ENCODE measurements at regions not wholly inside any gene's neighbourhood (a gene's known extent, or its start where the extent isn't known, plus 50 kb on each side); places are given as distances from the start of the nearest gene placed in this dataset.

DNA sequence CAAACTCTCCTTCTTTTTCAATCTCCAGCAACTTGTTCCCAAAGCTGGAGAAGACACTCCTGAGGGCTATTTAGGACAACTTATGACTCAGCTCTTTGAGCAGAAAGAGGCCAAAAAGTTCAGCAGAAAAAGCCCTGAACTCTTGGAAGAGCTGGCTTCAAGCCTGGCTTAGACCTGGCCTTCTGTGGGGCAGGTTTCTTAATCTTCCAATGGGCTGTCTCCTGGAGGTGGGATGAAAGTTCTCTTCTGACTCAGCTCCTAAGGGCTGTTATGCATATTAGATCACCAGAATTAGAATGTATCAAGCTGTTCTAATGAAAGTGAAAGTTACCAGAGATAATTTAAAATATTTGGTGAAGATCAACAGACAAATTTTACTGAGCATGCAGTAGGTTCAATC, 129.4 kb downstream of the RAD51AP2 start:
- H3K27me3 ChIP-seq (ENCODE audit: control insufficient read depth, insufficient read depth, low read length) = no peaks in the 10 kb centered on the region
- H3K36me3 ChIP-seq (ENCODE audit: control insufficient read depth, insufficient read depth, low read length) = no peaks in the 10 kb centered on the region
- no peak for TF ChIP-seq CTCF (IDR thresholded peaks at IDR 0.05; ENCODE audit: insufficient read depth, low read depth, low read length)
- H3K4me3 ChIP-seq (ENCODE audit: low read depth, low read length) = no peak overlapping the region
- ChIA-PET POLR2A (no interaction called here), CTCF (no interaction called here)
- no peak for DNase-seq (ENCODE audit: low read depth)

GRCh38 chr2:17387591-17387990, 130.6 kb downstream of the RAD51AP2 start:
- CTCF ChIA-PET = no interaction called here
- H3K4me3 ChIP-seq (ENCODE audit: low read depth, low read length) = no peak overlapping the region
- POLR2A ChIA-PET = no interaction called here
- H3K27me3 ChIP-seq (ENCODE audit: control insufficient read depth, insufficient read depth, low read length) = no peaks in the 10 kb centered on the region
- H3K36me3 ChIP-seq (ENCODE audit: control insufficient read depth, insufficient read depth, low read length) = no peaks in the 10 kb centered on the region
- no peak for TF ChIP-seq CTCF (IDR thresholded peaks at IDR 0.05; ENCODE audit: insufficient read depth, low read depth, low read length)
- DNase-seq (ENCODE audit: low read depth) = no peak

DNA sequence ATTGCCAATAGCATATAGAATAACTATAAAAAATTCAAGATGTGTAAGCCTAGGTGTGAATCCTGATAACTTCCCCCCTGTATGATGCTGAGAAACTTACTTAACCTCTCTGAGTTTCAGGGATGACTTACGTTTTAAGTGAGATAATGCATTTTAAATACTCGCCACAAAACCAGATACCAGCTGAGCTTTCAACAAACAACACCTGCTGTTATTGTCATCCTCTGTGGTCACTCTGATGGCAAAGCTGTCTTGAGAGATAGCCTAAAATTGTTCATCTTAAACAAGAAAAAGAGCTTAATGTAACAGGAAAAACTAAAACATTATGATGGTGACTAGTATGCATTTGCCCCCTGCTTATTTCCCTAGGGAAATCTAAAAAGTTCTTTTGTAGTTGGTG, 131.5 kb downstream of the RAD51AP2 start:
- ChIA-PET CTCF (no interaction called here), POLR2A (no interaction called here)
- DNase-seq (ENCODE audit: low read depth) = no peak

DNA sequence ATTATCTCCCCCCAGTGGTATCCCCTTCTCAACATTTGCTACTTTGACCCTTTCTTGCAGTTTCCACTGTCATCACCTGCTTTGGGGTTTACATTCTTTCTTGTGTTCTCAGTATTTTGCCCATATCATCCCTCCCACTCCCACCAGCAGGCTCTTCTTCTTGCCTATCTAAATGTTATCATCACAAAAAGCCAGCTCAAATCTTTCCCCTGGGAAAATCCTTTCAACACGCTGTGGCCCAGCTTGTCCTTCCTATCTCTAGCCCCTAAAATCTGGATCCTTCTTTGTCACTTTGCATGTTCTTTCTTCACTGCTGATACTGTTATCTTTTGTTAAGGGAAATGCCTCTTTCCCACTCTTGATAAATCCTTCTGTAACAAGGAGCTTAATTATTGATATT, 138.2 kb downstream of the RAD51AP2 start:
- CTCF ChIA-PET = interaction anchor here (0.5 kb wide), 1 partner anchor 262 kb away, joined by 3 read pairs; no protein-coding TSS in a partner anchor
- DNase-seq (ENCODE audit: low read depth) = no peak
- Histone ChIP-seq H3K4me3 (ENCODE audit: low read depth, low read length) (no peak overlapping the region), H3K36me3 (ENCODE audit: control insufficient read depth, insufficient read depth, low read length) (no peaks in the 10 kb centered on the region), H3K27me3 (ENCODE audit: control insufficient read depth, insufficient read depth, low read length) (no peaks in the 10 kb centered on the region)
- no peak for TF ChIP-seq CTCF (IDR thresholded peaks at IDR 0.05; ENCODE audit: insufficient read depth, low read depth, low read length)
- POLR2A ChIA-PET = no interaction called here

More for the DNA sequence above, 131.5 kb downstream of the RAD51AP2 start:
- H3K27me3 ChIP-seq (ENCODE audit: control insufficient read depth, insufficient read depth, low read length) = no peaks in the 10 kb centered on the region
- H3K36me3 ChIP-seq (ENCODE audit: control insufficient read depth, insufficient read depth, low read length) = no peaks in the 10 kb centered on the region
- TF ChIP-seq CTCF (IDR thresholded peaks at IDR 0.05; ENCODE audit: insufficient read depth, low read depth, low read length) = no peak
- H3K4me3 ChIP-seq (ENCODE audit: low read depth, low read length) = no peak overlapping the region

DNA sequence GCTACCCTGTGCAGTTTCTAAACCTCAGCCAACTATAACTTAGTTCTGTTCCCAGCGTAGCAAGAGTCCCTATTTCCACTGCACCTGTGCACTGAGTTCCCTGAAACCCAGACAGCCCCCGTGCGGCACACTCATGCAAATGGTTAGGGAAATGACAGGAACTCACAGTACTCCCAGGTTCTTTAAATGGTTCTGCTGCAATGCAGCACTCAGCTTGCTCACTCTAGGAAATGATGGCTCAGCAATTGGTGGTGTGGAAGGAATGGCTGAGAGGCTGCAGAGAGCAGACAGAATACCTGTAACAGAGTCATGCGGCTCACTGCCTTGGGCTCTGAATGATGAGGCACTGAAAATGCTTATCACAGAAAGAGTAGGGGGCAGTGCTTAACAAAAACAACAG, 143.0 kb downstream of the RAD51AP2 start:
- DNase-seq (ENCODE audit: low read depth) = no peak
- ChIA-PET CTCF (no interaction called here), POLR2A (no interaction called here)
- Histone ChIP-seq H3K4me3 (ENCODE audit: low read depth, low read length) (no peak overlapping the region), H3K27me3 (ENCODE audit: control insufficient read depth, insufficient read depth, low read length) (no peaks in the 10 kb centered on the region), H3K36me3 (ENCODE audit: control insufficient read depth, insufficient read depth, low read length) (no peaks in the 10 kb centered on the region)
- no peak for TF ChIP-seq CTCF (IDR thresholded peaks at IDR 0.05; ENCODE audit: insufficient read depth, low read depth, low read length)

All from BJ (cell line).